Transverse colon (tissue), 4 donors: ENCODE measurements at regions not wholly inside any gene's neighbourhood (a gene's known extent, or its start where the extent isn't known, plus 50 kb on each side); places are given as distances from the start of the nearest gene placed in this dataset.

Source experiments
- POLR2AphosphoS5 ChIP-seq, 3 donors: sonication (generic); formaldehyde crosslinking; IDR thresholded peaks; one replicate each; pipeline ENCODE4 v1.6.1; 2016; ENCODE audit warnings: antibody characterized with exemption in 3 of 3
- TF ChIP-seq, protein P1 (sequence below), 5 experiments: fragments of 200-600 bp in 3 of 5; fragments of 450-650 bp in 2 of 5; sonication (generic) in 3 of 5; IDR thresholded peaks; 1 replicate in 2 of 5; 2 replicates in 3 of 5; pipeline ENCODE4 v1.5.1; 2016 to 2017; ENCODE audit warnings: antibody characterized with exemption in 5 of 5, inconsistent platforms in 3 of 5, mild to moderate bottlenecking in 2 of 5, moderate library complexity in 1 of 5

DNA sequence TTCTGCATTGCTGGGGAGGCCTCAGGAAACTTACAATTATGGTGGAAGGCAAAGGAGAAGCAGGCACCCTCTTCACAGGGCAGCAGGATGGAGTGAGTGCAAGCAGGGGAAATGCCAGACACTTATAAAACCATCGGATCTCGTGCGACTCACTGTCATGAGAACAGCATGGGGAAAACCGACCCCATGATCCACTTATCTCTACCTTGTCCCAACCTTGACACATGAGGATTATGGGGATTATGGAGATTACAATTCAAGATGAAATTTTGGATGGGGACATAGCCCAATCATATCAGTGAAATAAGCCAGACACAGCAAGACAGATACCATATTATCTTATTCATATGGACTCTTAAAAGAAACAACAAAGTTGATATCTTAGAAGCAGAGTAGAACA is 134.9 kb downstream of the C4orf33 start:
- TF ChIP-seq, protein P1, sequence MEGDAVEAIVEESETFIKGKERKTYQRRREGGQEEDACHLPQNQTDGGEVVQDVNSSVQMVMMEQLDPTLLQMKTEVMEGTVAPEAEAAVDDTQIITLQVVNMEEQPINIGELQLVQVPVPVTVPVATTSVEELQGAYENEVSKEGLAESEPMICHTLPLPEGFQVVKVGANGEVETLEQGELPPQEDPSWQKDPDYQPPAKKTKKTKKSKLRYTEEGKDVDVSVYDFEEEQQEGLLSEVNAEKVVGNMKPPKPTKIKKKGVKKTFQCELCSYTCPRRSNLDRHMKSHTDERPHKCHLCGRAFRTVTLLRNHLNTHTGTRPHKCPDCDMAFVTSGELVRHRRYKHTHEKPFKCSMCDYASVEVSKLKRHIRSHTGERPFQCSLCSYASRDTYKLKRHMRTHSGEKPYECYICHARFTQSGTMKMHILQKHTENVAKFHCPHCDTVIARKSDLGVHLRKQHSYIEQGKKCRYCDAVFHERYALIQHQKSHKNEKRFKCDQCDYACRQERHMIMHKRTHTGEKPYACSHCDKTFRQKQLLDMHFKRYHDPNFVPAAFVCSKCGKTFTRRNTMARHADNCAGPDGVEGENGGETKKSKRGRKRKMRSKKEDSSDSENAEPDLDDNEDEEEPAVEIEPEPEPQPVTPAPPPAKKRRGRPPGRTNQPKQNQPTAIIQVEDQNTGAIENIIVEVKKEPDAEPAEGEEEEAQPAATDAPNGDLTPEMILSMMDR (IDR thresholded peaks at IDR 0.05), result no peak
- TF ChIP-seq POLR2AphosphoS5 (IDR thresholded peaks at IDR 0.05), result no peak
